ENCODE measurements at regions not wholly inside any gene's neighbourhood (a gene's known extent, or its start where the extent isn't known, plus 50 kb on each side); places are given as distances from the start of the nearest gene placed in this dataset.

DNA sequence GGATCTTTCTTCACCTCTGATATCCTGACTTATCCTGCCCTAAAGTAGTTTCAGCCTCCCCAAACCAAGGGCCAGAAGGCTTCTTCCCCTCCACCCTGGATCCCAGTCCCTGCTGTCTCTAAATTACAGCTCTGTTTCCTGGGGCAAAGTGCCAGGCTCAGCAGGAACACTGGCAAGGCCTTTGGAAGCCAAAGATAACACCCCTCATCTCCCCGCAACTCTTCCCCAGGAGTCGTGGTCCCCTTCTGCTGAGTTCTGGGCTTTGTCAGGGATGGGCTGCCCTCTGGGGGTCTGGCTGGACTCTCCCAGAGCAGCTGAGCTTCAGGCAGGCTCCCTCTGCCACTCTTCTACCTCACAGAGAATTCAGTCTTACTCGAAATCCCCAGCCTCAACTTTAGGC, 53.8 kb upstream of the AMPD3 start:
- no peak for DNase-seq (ENCODE audit: extremely low read depth, low read depth)
- TF ChIP-seq, protein P1, sequence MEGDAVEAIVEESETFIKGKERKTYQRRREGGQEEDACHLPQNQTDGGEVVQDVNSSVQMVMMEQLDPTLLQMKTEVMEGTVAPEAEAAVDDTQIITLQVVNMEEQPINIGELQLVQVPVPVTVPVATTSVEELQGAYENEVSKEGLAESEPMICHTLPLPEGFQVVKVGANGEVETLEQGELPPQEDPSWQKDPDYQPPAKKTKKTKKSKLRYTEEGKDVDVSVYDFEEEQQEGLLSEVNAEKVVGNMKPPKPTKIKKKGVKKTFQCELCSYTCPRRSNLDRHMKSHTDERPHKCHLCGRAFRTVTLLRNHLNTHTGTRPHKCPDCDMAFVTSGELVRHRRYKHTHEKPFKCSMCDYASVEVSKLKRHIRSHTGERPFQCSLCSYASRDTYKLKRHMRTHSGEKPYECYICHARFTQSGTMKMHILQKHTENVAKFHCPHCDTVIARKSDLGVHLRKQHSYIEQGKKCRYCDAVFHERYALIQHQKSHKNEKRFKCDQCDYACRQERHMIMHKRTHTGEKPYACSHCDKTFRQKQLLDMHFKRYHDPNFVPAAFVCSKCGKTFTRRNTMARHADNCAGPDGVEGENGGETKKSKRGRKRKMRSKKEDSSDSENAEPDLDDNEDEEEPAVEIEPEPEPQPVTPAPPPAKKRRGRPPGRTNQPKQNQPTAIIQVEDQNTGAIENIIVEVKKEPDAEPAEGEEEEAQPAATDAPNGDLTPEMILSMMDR (IDR thresholded peaks at IDR 0.05; ENCODE audit: low read depth, low read length): no peak

DNA sequence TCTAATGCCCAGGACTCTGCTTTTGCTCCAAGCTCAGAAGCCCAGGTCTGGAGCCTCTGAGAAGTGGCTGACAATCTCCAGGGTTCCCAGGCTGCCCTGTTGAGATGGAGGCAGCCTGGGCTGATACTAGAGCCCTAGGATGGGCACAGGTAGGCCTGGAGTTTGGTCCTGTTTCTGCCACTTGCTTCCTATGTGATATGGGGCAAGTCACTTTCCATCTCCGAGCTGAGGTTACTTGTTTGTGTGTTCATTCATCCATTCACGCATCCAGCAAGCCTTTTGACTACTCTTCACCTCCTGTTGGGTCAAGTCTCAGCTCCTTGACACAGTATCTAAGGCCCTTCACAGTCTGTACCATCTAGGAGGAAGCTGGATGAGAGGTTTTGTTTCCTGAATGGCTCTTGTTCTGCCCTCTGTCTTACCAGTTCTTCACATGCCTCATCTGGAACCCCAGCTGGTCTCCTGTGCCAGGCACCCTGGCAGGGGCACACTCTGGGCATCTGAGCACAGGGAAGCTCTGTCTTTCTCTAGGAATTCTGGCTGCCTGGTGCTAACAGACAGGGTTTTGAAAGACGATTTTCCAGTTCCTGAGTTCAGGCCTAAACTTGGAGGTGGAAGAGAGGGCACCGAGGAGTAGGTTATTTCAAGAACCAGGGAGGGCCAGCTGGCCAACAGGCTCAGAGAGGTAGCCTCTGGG, 53.2 kb upstream of the AMPD3 start:
- TF ChIP-seq, protein P1 (IDR thresholded peaks at IDR 0.05; ENCODE audit: low read depth, low read length): no peak

More for the DNA sequence above, 53.2 kb upstream of the AMPD3 start:
- DNase-seq (ENCODE audit: extremely low read depth, low read depth): no peak
